ENCODE measurements at regions not wholly inside any gene's neighbourhood (a gene's known extent, or its start where the extent isn't known, plus 50 kb on each side); places are given as distances from the start of the nearest gene placed in this dataset.

GRCh38 chr1:60234776-60235175 lies 161.2 kb upstream of the C1orf87 start:
- TF ChIP-seq POLR2AphosphoS5 (IDR thresholded peaks at IDR 0.05; ENCODE audit: low read depth, low read length) (no peak), POLR2A (IDR thresholded peaks at IDR 0.05; ENCODE audit: low read depth, low read length) (no peak)

Measured in GM12892 (cell line).